T-helper 2 cell treated with Interferon-gamma antibody and Interleukin-4, amounts not matched to agents 100 ng/mL and 5 ng/mL, for 36 hours (primary cell): ENCODE measurements at regions not wholly inside any gene's neighbourhood (a gene's known extent, or its start where the extent isn't known, plus 50 kb on each side); places are given as distances from the start of the nearest gene placed in this dataset.

Source experiments
- intact Hi-C: fragments of 100-400 bp; cut with micrococcal nuclease; formaldehyde crosslinking; loops from one replicate; pipeline ENCODE4 v1.15.1; 2023

GRCh38 chr18:27493182-27493581 lies 308.1 kb upstream of the CHST9 start:
- intact Hi-C loops = no loop called here

DNA sequence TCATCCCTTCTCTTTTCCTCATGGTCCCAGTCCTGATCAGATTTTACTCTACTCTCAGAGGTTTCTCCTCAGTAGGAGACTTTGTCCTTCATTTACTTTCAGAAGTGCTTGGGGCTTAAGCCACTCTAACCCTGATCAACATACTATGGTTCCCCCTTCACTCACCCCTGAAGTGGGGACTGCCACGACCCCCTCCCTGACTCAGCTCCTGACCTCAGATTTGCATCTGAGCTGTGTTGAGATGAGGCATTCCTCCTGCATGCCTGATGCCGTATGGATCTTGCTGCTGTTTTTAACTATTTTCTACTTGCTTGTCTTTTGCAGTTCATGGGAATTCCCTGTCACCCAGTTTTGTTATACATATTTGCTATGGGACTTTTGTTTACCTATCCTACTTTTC lies 306.7 kb upstream of the CHST9 start:
- intact Hi-C loops = no loop called here

- intact Hi-C loops = no loop called here
Measured at GRCh38 chr18:27483276-27483675, 298.2 kb upstream of the CHST9 start.

DNA sequence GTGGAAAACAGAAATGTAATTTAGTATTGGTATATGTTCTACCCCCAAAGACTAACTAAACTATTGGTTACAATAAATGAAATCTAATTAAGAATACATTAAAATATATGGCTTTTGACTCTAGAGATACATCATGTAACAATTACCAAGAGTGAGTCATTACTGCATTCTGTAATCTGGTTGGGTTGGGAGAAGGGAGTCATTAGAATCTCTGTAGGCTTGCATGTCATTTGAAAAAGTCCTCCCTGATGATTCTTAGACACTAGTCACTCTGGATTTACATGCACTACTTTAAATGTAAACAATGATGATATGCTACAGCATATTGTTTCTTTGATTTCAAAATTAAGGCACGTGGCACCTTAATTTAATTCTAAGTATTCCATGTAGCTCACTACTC lies 293.4 kb upstream of the CHST9 start:
- intact Hi-C loops = no loop called here

DNA sequence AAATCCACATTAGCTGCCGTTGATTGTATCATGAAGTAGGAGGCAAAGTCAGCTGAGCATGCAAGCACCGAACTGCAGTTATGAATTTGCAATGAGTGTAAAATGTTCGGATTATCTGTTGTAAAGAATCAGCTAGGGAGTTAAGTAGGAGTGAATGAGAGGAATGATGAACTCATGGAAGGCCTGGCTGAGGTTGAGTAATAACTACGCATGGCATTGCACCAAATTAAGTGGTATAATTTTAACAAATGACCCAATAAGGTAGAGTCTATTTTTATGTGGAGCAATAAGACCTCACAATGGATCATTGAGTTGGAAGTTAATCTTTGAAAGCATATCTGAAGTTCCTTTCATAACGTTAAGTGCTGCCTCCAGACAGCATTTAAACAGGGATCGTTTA lies 288.2 kb upstream of the CHST9 start:
- intact Hi-C loops = no loop called here

GRCh38 chr18:27467073-27467472 lies 282.0 kb upstream of the CHST9 start:
- intact Hi-C loops = no loop called here

DNA sequence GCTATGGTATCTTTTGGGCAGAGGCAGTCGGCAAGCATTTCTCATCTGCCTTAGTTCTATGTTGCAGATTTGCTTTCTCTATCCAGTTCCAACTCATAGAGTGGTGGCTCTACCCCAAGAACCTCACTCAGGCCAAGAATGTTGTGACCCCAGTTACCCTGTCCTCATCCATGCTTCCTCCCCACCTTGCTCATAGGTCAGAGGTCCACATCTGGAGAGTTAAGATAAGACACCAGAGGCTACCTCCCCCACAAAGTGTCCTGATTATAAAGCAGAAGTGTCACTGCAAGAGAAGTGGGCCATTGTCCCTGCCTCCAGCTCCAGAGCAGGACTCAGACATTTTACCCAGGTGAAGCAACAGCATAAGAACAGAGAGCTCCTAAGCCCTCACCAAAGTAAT lies 276.8 kb upstream of the CHST9 start:
- intact Hi-C loops = no loop called here

- intact Hi-C loops = no loop called here
Measured at GRCh38 chr18:27449104-27449503, 264.0 kb upstream of the CHST9 start.

- intact Hi-C loops = no loop called here
Measured at GRCh38 chr18:27447930-27448329, 262.8 kb upstream of the CHST9 start.

- intact Hi-C loops = no loop called here
Measured at GRCh38 chr18:27447451-27447881, 262.4 kb upstream of the CHST9 start.

GRCh38 chr18:27430595-27430994 lies 245.5 kb upstream of the CHST9 start:
- intact Hi-C loops = no loop called here

DNA sequence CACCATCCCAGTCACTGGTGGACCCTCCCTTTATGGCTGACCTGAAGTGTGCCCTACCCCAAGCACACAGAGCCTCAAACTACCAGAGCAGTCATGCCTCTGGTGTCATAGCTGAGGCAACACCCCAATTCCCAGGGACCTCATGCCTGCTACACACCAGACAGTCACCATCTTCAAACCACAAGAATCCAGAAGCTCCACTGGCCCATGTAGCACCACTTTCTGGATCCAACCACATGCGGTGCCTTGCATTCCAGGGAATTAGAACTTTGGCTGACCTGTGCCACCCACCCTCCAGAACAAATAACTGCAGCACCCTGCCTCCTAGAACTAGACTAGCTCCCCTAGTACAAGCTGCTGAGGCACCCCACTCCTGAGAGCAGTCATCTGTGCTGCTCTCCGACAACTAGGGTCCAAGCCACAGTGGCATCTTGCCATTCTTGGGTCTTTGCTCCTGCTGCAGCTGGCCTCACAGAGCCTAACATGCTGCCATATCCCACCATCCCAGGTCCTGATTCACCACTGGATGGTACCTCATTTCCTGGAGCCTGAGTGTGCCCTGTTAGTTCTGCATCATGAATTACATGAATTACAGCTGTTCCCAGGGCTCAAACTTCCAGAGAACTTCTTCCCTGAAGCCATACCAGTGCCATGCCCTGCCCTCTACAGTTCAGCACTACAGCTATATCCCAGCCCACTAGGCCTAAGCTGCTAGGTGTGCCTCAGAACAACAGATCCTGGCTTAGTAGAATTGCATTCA lies 243.8 kb upstream of the CHST9 start:
- intact Hi-C loops = no loop called here

DNA sequence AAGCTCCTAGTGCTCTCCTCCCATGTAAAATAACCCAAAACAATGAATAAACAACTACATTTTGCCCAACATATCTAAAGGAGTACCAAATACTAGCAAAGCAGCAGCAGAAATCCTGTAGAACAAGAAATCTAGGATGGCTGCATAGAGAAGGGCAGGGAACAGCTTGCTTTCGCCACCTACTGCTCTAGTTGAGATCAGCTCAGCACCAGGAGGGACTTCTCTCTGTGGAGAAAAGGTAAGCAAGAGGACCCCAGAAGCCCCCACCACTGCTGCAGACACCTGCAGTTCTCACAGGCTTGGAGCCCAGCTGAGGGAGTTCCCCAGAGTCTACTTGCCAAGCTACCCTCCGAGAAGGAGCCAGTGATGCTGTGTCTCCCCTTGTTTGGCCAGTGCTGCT lies 243.0 kb upstream of the CHST9 start:
- intact Hi-C loops = no loop called here

DNA sequence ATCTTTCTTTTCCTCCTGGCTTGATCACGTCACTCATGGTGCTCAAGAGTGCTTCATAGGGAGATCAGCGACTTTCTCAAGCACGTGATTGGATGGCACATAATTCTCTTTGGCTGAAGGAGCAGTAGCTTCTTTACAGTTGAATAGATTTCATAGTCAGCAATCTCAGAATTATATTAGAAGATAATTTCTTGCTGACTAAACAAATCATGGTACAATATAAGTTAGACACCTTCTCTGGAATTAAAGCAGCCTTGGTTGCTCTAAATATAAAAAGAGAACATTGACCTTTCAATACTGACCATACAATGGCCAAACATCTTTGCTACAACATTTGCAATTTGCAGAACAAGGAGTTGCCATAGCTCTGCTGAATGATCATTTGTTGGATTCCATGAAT lies 238.5 kb upstream of the CHST9 start:
- intact Hi-C loops = no loop called here

GRCh38 chr18:27419646-27420045 lies 234.5 kb upstream of the CHST9 start:
- intact Hi-C loops = no loop called here

- intact Hi-C loops = no loop called here
Measured at GRCh38 chr18:27415495-27415894, 230.4 kb upstream of the CHST9 start.

- intact Hi-C loops = no loop called here
Measured at GRCh38 chr18:27414682-27415081, 229.6 kb upstream of the CHST9 start.

GRCh38 chr18:27413495-27414401 lies 228.6 kb upstream of the CHST9 start:
- intact Hi-C loops = no loop called here

GRCh38 chr18:27412556-27412955 lies 227.4 kb upstream of the CHST9 start:
- intact Hi-C loops = no loop called here

DNA sequence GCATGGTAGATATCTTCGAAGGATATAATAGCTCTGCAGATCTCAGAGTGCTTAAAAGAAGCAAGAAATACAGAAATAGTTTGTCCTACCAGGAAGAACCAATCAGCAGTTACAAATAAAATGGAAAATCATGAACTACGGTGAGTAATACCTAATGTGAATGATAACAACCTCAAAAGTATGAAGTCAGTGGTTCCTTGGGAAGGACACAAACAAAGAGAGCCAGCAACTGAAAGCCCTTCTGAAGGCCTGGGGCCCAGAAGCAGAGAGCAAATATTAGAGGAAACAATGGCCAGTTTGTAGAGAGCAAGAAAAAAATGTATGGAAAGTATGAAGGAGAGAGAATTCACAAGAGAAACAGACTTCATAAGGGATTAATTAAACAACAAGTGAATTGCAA lies 226.8 kb upstream of the CHST9 start:
- intact Hi-C loops = no loop called here

DNA sequence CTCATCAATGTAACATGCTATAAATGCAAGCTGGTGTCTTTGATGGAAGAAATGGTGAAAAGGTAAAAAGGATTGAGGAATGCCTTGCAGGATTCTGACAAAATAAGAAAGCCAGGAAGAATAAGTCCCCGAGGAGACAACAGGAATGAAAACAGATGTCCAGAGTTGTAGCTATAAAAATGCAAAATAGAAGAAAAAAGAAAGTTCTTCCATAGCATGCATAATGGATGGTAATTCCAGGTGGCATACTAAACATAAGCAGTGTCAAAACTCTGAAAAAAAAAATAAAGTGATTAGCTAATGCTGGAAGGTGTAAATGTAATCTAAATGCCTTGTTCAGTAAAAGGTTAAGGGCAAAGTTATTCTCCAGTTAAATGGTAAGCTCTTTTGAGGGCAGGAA lies 225.9 kb upstream of the CHST9 start:
- intact Hi-C loops = no loop called here

- intact Hi-C loops = no loop called here
Measured at GRCh38 chr18:27404855-27405254, 219.7 kb upstream of the CHST9 start.

GRCh38 chr18:27400001-27400400 lies 214.9 kb upstream of the CHST9 start:
- intact Hi-C loops = no loop called here
